Skeletal muscle tissue (tissue), 3 donors: ENCODE measurements at regions not wholly inside any gene's neighbourhood (a gene's known extent, or its start where the extent isn't known, plus 50 kb on each side); places are given as distances from the start of the nearest gene placed in this dataset.

ENCODE experiments used
- H3K27ac ChIP-seq: one replicate; pipeline ENCODE4 v1.7.0; 2013; ENCODE audit warnings: mild to moderate bottlenecking, low read depth, low read length, inconsistent platforms
- H3K27me3 ChIP-seq, 3 donors: one replicate each; pipeline ENCODE4 v1.7.0; 2013; ENCODE audit warnings: low read length in 3 of 3; ENCODE audit not compliant: control insufficient read depth in 3 of 3, insufficient read depth in 3 of 3
- H3K36me3 ChIP-seq, 3 donors: one replicate each; pipeline ENCODE4 v1.7.0; 2013; ENCODE audit warnings: low read length in 3 of 3; ENCODE audit not compliant: control insufficient read depth in 3 of 3, insufficient read depth in 3 of 3
- H3K4me1 ChIP-seq, 3 donors: one replicate each; pipeline ENCODE4 v1.7.0; 2013; ENCODE audit warnings: low read length in 3 of 3, mild to moderate bottlenecking in 3 of 3; ENCODE audit not compliant: control insufficient read depth in 3 of 3, insufficient read depth in 3 of 3
- H3K4me3 ChIP-seq, 3 donors: one replicate each; pipeline ENCODE4 v1.7.0; 2013; ENCODE audit warnings: low read length in 3 of 3
- H3K9ac ChIP-seq, 3 donors: one replicate each; pipeline ENCODE4 v1.7.0; 2013; ENCODE audit warnings: low read length in 3 of 3, mild to moderate bottlenecking in 3 of 3, moderate library complexity in 2 of 3, low read depth in 1 of 3
- H3K9me3 ChIP-seq, 3 donors: one replicate each; pipeline ENCODE4 v1.7.0; 2013; ENCODE audit warnings: low read length in 3 of 3; ENCODE audit not compliant: control insufficient read depth in 3 of 3
- donor health status: Osteomylitis.

DNA sequence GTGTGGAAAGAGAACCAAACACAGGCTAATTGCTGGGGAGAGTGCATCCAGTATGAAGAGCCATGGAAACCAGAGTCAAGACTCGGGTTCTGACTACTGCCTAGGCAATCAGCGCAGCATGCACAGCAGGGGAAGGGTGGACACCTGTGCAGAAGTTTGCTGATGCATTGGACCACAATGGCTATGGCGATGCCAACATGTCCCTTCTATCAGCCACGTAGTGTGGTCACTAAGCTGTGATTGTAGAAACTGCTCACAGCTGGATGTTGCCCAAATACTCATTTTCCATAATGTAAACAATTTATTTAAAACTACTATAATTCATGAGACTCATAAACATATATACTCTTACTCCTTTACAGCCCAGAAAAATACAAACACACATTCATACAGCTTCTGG is 1718.2 kb downstream of the EFNB2 start:
- Histone ChIP-seq H3K4me1 (no peaks in the 10 kb centered on the region), H3K27ac (no peak overlapping the region)

DNA sequence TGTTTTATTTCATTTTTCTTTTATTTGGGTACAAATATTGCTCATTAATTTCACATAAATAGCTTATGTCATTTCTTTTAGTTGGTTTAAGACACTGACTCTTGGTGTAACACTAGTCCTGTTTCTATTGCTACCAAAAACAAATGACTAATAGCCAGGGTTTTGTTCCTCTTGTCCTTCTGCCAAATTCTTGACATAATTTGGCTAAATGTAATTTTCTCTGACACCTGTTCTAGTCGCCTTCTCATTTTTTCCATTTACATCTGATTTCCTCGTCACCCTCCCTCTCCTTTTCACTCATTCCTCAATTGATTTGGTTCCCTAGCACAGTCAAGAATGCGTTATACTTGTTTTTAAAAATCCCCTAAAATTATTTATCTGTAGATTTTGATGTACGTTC is 1718.7 kb downstream of the EFNB2 start:
- no peak overlapping the region for H3K27ac ChIP-seq

More for the DNA sequence above, 1718.2 kb downstream of the EFNB2 start:
- Histone ChIP-seq H3K9me3 (no peaks in the 10 kb centered on the region), H3K36me3 (no peaks in the 10 kb centered on the region), H3K4me3 (no peak overlapping the region), H3K27me3 (no peaks in the 10 kb centered on the region), H3K9ac (no peak overlapping the region)

DNA sequence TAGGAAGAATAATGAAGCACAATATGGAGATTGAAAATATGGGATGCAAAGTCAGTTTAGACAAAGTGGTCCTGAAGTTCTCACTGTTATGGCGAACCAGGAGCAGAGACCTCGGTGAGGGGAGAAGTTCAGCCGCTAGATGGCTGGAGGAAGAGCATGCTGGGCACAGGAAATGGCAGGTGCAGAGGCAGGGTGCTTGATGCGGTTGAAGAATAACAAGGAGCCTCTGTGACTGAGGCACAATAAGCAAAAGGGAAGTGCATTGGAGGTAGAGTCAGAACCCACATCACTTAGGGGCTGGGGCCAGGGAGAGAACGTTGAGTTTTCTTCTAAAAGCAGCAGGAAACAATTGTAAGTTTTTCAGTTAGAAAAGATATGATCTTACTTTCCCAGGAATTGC is 1725.2 kb downstream of the EFNB2 start:
- Histone ChIP-seq H3K36me3 (no peaks in the 10 kb centered on the region), H3K27me3 (no peaks in the 10 kb centered on the region), H3K9me3 (no peaks in the 10 kb centered on the region), H3K27ac (no peak overlapping the region), H3K9ac (no peak overlapping the region), H3K4me1 (no peaks in the 10 kb centered on the region), H3K4me3 (no peak overlapping the region)

More for the DNA sequence above, 1718.7 kb downstream of the EFNB2 start:
- H3K36me3 ChIP-seq, result no peaks in the 10 kb centered on the region
- H3K9ac ChIP-seq, result no peak overlapping the region
- no peak overlapping the region for H3K4me3 ChIP-seq
- H3K27me3 ChIP-seq, result no peaks in the 10 kb centered on the region
- no peaks in the 10 kb centered on the region for H3K4me1 ChIP-seq
- H3K9me3 ChIP-seq, result no peaks in the 10 kb centered on the region

DNA sequence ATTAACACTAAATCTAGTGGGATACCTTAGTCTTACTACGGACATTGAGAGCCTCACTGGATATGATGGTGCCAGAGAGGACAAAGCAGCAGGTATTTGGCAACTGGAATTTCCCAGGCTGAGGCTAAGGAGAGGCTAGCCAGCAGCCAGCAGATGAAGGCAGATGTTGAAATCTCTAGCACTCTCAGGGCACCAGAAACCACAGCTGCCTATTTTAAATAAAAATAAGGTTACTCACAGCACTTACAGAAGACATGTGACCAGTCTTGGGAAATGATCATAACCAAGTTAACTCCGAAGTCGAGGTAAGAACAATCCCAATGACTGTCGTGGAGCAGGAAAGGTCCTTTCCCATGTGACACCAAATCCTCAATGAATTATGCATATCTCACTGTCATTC is 1726.0 kb downstream of the EFNB2 start:
- no peaks in the 10 kb centered on the region for H3K9me3 ChIP-seq
- H3K27ac ChIP-seq, result no peak overlapping the region
- H3K4me3 ChIP-seq, result no peak overlapping the region
- H3K27me3 ChIP-seq, result no peaks in the 10 kb centered on the region
- H3K4me1 ChIP-seq, result no peaks in the 10 kb centered on the region
- no peaks in the 10 kb centered on the region for H3K36me3 ChIP-seq
- no peak overlapping the region for H3K9ac ChIP-seq

DNA sequence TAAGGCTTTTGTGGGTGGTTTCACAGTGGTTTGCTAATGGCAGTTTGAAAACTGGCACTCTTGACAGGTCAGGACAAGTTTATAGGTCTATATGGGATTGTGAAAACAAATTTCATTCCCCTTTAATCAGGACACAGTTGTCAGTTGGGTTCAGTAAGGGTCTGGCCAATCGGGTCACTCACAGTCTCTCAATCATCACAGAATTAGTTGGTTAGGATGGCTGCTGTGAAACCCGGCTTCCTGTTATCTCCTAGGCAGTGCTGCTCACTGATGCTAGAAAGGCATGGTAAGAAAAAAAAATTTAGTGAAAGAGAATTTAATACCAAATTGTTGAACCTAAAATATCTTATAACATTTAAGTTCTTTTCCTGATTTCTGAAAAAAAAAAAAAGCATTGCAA is 1730.1 kb downstream of the EFNB2 start:
- Histone ChIP-seq H3K27ac (no peak overlapping the region), H3K36me3 (no peaks in the 10 kb centered on the region), H3K27me3 (no peaks in the 10 kb centered on the region), H3K9ac (no peak overlapping the region), H3K4me1 (no peaks in the 10 kb centered on the region), H3K4me3 (no peak overlapping the region), H3K9me3 (no peaks in the 10 kb centered on the region)

DNA sequence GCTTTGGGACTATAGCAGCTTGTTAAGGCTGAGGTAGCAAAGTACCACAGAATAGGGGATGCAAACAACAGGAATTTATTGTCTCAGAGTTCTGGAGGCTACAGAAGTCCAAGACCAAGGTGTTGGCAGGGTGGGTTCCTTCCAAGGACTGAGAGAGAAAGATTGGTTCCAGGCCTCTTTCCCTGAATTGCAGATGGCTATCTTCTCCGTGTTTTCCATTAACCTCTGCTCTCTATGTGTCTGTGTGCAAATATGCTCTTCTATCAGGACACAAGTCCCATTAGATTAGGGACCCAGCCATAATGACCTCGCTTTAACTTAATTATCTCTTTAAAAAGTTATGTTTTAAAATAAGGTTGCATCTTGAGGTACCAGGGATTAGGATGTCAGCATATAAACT is 1732.9 kb upstream of the SLC10A2 start:
- Histone ChIP-seq H3K4me1 (no peaks in the 10 kb centered on the region), H3K9ac (no peak overlapping the region), H3K4me3 (no peak overlapping the region)

DNA sequence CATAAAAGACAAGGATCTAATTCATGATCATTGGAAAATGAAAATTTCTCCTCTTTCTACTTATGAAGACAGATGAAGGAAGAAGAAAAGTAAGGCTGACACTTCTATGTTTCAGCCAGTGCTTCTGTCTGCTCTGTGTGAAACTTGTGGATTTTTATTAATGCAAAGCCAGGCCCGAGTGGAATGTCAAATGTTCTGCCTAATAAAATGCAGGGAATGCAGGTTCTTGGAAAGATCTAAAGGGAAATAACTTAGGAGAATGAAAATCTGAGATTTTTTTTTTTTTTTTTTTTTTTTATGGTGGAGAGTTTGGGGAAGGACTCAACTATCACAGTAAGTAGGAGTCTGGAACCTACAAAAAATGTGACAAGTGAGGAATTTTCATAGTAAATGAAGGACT is 1732.3 kb upstream of the SLC10A2 start:
- H3K27me3 ChIP-seq, result no peaks in the 10 kb centered on the region
- no peaks in the 10 kb centered on the region for H3K9me3 ChIP-seq
- H3K27ac ChIP-seq, result no peak overlapping the region
- H3K4me3 ChIP-seq, result no peak overlapping the region
- H3K4me1 ChIP-seq, result no peaks in the 10 kb centered on the region
- no peak overlapping the region for H3K9ac ChIP-seq
- H3K36me3 ChIP-seq, result no peaks in the 10 kb centered on the region

More for the DNA sequence above, 1732.9 kb upstream of the SLC10A2 start:
- no peaks in the 10 kb centered on the region for H3K36me3 ChIP-seq
- H3K9me3 ChIP-seq, result no peaks in the 10 kb centered on the region
- H3K27ac ChIP-seq, result no peak overlapping the region
- H3K27me3 ChIP-seq, result no peaks in the 10 kb centered on the region

DNA sequence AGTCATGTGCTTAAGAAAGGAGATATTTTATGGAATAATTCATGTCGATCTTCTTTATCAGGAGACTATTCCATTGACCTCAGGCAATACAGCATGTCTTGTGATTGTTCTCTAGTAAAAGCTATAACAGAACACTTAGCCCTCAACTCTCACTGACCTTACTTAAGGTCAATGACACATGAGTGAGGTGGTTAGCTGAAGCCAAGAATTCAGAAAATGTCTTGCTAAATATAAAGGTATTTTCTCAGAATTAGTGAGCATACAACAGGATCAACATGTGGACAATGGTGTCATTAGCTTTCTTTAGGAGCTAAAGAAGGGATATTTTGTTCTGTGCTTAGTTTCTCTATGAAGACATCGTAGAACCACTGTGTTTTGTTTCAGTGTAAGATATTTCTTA is 1730.4 kb upstream of the SLC10A2 start:
- H3K9me3 ChIP-seq, result no peaks in the 10 kb centered on the region
- no peak overlapping the region for H3K9ac ChIP-seq
- H3K27me3 ChIP-seq, result no peaks in the 10 kb centered on the region
- H3K36me3 ChIP-seq, result no peaks in the 10 kb centered on the region
- no peak overlapping the region for H3K27ac ChIP-seq
- no peaks in the 10 kb centered on the region for H3K4me1 ChIP-seq
- no peak overlapping the region for H3K4me3 ChIP-seq

DNA sequence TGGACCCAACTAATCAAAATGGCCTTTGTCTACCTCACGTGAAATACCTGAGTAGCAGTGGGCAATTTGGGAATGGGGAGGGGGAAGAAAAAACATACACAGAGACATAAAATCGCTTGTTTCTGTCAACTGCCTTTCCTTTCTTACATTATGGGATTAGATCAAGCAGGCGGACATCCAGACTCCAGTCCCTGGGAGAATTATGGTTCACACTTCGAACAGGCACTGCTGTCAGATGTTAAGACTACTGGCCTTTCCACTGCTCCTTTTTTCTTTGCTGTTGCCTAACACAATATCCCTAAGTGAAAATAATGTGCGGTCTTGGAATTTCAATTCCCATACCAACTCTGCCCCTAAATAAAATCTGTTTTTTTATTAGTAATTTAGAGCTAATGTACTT is 1719.7 kb upstream of the SLC10A2 start:
- H3K27me3 ChIP-seq, result no peaks in the 10 kb centered on the region
- no peaks in the 10 kb centered on the region for H3K9me3 ChIP-seq
- no peak overlapping the region for H3K27ac ChIP-seq
- no peak overlapping the region for H3K4me3 ChIP-seq
- no peaks in the 10 kb centered on the region for H3K36me3 ChIP-seq
- H3K4me1 ChIP-seq, result no peaks in the 10 kb centered on the region
- no peak overlapping the region for H3K9ac ChIP-seq

DNA sequence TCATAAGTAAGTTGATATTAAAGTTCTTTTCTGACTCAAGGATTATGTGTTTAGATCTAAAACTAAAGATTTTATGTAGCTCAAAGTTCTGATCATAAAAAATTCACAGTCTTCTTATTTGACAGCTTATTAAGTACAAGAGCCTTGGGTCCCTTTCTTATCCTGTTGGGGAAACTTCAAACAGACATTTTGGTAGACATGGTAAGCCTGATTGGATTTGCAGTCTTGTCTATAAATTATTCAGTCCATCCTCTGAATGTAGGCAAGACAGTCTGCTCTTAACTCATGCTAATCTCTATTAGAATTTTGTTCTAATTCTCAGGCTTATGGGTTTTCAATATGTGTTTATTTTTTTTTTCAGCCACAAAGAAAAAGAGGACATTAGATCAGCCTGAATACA is 1718.7 kb upstream of the SLC10A2 start:
- Histone ChIP-seq H3K9me3 (no peaks in the 10 kb centered on the region), H3K27ac (no peak overlapping the region), H3K4me3 (no peak overlapping the region), H3K9ac (no peak overlapping the region), H3K27me3 (no peaks in the 10 kb centered on the region), H3K36me3 (no peaks in the 10 kb centered on the region), H3K4me1 (no peaks in the 10 kb centered on the region)

DNA sequence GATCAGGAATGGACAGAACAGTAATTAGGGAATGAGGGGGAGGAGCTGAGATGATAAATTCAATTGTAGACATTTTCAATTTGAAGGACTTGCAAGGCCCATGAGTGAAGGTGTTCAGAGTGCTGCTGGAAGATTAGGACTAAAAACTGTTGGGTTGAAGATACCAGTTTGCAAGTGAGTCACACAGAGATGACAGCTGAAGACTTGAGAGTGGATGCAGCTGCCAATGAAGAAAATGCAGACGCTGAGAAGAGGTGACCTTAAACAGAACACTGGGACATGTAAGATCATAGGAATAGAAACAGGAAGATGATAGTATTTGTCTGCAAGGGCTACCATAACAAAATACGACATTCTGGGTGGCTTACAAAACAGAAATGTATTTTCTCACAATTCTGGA is 1716.5 kb upstream of the SLC10A2 start:
- H3K27ac ChIP-seq, result no peak overlapping the region
- H3K4me1 ChIP-seq, result no peaks in the 10 kb centered on the region
- H3K4me3 ChIP-seq, result no peak overlapping the region
- no peaks in the 10 kb centered on the region for H3K27me3 ChIP-seq
- H3K9ac ChIP-seq, result no peak overlapping the region
- no peaks in the 10 kb centered on the region for H3K9me3 ChIP-seq
- no peaks in the 10 kb centered on the region for H3K36me3 ChIP-seq
